ENCODE measurements at regions not wholly inside any gene's neighbourhood (a gene's known extent, or its start where the extent isn't known, plus 50 kb on each side); places are given as distances from the start of the nearest gene placed in this dataset.

- H3K36me3 ChIP-seq (ENCODE audit: control insufficient read depth in 2 of 2, extremely low read depth in 1 of 2, insufficient read depth in 2 of 2, low read length in 2 of 2): no peaks in the 10 kb centered on the region
- no TSS peak for BruUV-seq (replicated peaks)
- dilution Hi-C loops (cut with MboI; ENCODE audit: extremely low pct_ligation_motif_present, low sequenced_read_pairs): no loop called here
These were observed 504.9 kb downstream of the FGF9 start for GRCh38 chr13:22175815-22176214.

More at GRCh38 chr13:22175815-22176214, 504.9 kb downstream of the FGF9 start:
- Histone ChIP-seq H4K20me1 (replicated peaks; ENCODE audit: control insufficient read depth, extremely low read depth, insufficient read depth, low read length) (no peaks in the 10 kb centered on the region), H3K9me3 (replicated peaks; ENCODE audit: control insufficient read depth, insufficient read depth, low read length) (peaks cover 5% of the 10 kb centered on the region), H3K4me2 (ENCODE audit: insufficient read depth, low read length) (no peak overlapping the region), H3K27me3 (ENCODE audit: control insufficient read depth in 2 of 2, insufficient read depth in 2 of 2, low read length in 2 of 2) (no peaks in the 10 kb centered on the region), H3K79me2 (ENCODE audit: control insufficient read depth, insufficient read depth, low read length) (no peaks in the 10 kb centered on the region), H3K9ac (replicated peaks; ENCODE audit: extremely low read depth, insufficient read depth, low read length) (no peak overlapping the region), H2AFZ (ENCODE audit: low read depth, low read length) (no peak overlapping the region), H3K9me1 (replicated peaks; ENCODE audit: control insufficient read depth, extremely low read depth, insufficient read depth, low read length) (no peaks in the 10 kb centered on the region), H3K4me1 (ENCODE audit: control insufficient read depth, extremely low read depth, insufficient read depth, low read length) (no peaks in the 10 kb centered on the region), H3K4me3 (replicated peaks in 1 of 3; ENCODE audit: insufficient read depth in 1 of 3, low read depth in 1 of 3, low read length in 3 of 3) (no peak overlapping the region), H3K27ac (ENCODE audit: insufficient read depth, low read depth, low read length) (no peak overlapping the region)
- no peak for DNase-seq (ENCODE audit: low read depth, low spot score)
- no peak for FAIRE-seq
- POLR2A ChIA-PET: no interaction called here
- CTCF ChIA-PET: no interaction called here
- intact Hi-C loops (cut with micrococcal nuclease): no loop called here
- no peak for TF ChIP-seq EZH2 (IDR thresholded peaks at IDR 0.05; ENCODE audit: borderline replicate concordance, low read depth, low read length, severe bottlenecking)
- TF ChIP-seq, protein P1, sequence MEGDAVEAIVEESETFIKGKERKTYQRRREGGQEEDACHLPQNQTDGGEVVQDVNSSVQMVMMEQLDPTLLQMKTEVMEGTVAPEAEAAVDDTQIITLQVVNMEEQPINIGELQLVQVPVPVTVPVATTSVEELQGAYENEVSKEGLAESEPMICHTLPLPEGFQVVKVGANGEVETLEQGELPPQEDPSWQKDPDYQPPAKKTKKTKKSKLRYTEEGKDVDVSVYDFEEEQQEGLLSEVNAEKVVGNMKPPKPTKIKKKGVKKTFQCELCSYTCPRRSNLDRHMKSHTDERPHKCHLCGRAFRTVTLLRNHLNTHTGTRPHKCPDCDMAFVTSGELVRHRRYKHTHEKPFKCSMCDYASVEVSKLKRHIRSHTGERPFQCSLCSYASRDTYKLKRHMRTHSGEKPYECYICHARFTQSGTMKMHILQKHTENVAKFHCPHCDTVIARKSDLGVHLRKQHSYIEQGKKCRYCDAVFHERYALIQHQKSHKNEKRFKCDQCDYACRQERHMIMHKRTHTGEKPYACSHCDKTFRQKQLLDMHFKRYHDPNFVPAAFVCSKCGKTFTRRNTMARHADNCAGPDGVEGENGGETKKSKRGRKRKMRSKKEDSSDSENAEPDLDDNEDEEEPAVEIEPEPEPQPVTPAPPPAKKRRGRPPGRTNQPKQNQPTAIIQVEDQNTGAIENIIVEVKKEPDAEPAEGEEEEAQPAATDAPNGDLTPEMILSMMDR (IDR thresholded peaks at IDR 0.05; ENCODE audit: extremely low read depth in 1 of 2, insufficient read depth in 1 of 2, low read depth in 1 of 2, low read length in 2 of 2): no peak
- TF ChIP-seq FOS (IDR thresholded peaks at IDR 0.05; ENCODE audit: borderline replicate concordance, insufficient read depth, low read length): no peak
- no peak for TF ChIP-seq POLR2AphosphoS5 (IDR thresholded peaks at IDR 0.05; ENCODE audit: insufficient read depth, low read depth, low read length)
- TF ChIP-seq MYC (IDR thresholded peaks at IDR 0.05; ENCODE audit: low read depth, low read length): no peak
- TF ChIP-seq JUN (IDR thresholded peaks at IDR 0.05; ENCODE audit: borderline replicate concordance, insufficient read depth, insufficient read length, low read depth): no peak
- TF ChIP-seq GATA2 (IDR thresholded peaks at IDR 0.05; ENCODE audit: insufficient read depth, insufficient read length, low read depth, low read length): no peak
- TF ChIP-seq, protein P2, sequence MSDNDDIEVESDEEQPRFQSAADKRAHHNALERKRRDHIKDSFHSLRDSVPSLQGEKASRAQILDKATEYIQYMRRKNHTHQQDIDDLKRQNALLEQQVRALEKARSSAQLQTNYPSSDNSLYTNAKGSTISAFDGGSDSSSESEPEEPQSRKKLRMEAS (IDR thresholded peaks at IDR 0.05; ENCODE audit: insufficient read depth, insufficient read length): no peak
- TF ChIP-seq POLR2A (IDR thresholded peaks at IDR 0.05; ENCODE audit: low read depth, low read length): no peak

All from endothelial cell of umbilical vein (primary cell).